K562 (cell line): ENCODE measurements at regions not wholly inside any gene's neighbourhood (a gene's known extent, or its start where the extent isn't known, plus 50 kb on each side); places are given as distances from the start of the nearest gene placed in this dataset.

Source experiments
- ATAC-seq: fragments of 200-7000 bp; cut with Tn5 transposase; 3 replicates; pipeline ENCODE4 v1.9.1; 2020; ENCODE audit warnings: moderate library complexity
- BruUV-seq: library from RNA; stranded (reverse); fragments of 400-500 nt; replicated peaks from 2 replicates; lab custom pipeline; 2021; lab: Mats Ljungman, UMichigan
- CTCF ChIA-PET: fragments of 300-600 bp; formaldehyde crosslinking; extraction: SDS; loops from one replicate; lab custom pipeline; 2021; ENCODE audit warnings: low intra/inter-chr PET ratio; lab: Yijun Ruan, JAX
- POLR2A ChIA-PET: fragments of 300-600, 350-650 bp; sonication (Branson Sonifier 250); formaldehyde crosslinking; extraction: SDS; loops from one replicate; lab custom pipeline; 2021; ENCODE audit warnings: antibody characterized with exemption, inconsistent platforms; lab: Yijun Ruan, JAX
- DNase-seq, 4 experiments: peaks; one replicate each; pipeline versions ENCODE4 v3.0.0 to v3.0.0-alpha.2; 2011 to 2018; ENCODE audit warnings: low spot score in 3 of 4, mixed read lengths in 3 of 4; ENCODE audit errors: extremely low read depth in 1 of 4
- FAIRE-seq: peaks from 2 replicates; lab custom pipeline; 2011; peaks lifted over from hg19 to GRCh38; lab: Jason Lieb, UNC
- H2AFZ ChIP-seq: 2 replicates; pipeline ENCODE4 v1.6.0; 2011; ENCODE audit warnings: low read depth, low read length, control low read depth, inconsistent platforms
- H3K27ac ChIP-seq: fragments of 200-600 bp; 3 replicates; pipeline ENCODE4 v1.8.0; 2011; ENCODE audit warnings: low read depth, mild to moderate bottlenecking, control low read depth, inconsistent platforms, low read length, moderate library complexity, mixed read lengths; ENCODE audit errors: extremely low read depth
- H3K27me3 ChIP-seq, 2 experiments: fragments of 300-600 bp in 1 of 2; 2 replicates in 1 of 2; 3 replicates in 1 of 2; pipeline versions ENCODE4 v1.6.0 to v1.8.0; 2011; ENCODE audit warnings: inconsistent platforms in 2 of 2, low read length in 2 of 2, mild to moderate bottlenecking in 1 of 2, mixed read lengths in 1 of 2, moderate library complexity in 1 of 2; ENCODE audit not compliant: control insufficient read depth in 2 of 2, insufficient read depth in 2 of 2
- H3K36me3 ChIP-seq: fragments of 300-600 bp; 3 replicates; pipeline ENCODE4 v1.8.0; 2011; ENCODE audit warnings: mild to moderate bottlenecking, low read length, inconsistent platforms; ENCODE audit not compliant: control insufficient read depth, insufficient read depth
- H3K4me1 ChIP-seq, 2 experiments: fragments of 200-600 bp in 1 of 2; replicated peaks in 1 of 2; 2 replicates in 1 of 2; 3 replicates in 1 of 2; pipeline versions ENCODE4 v1.5.1 to v1.8.0; 2011; ENCODE audit warnings: inconsistent platforms in 2 of 2, low read length in 2 of 2, mild to moderate bottlenecking in 1 of 2, mixed read lengths in 1 of 2, moderate library complexity in 1 of 2; ENCODE audit not compliant: control insufficient read depth in 2 of 2, insufficient read depth in 2 of 2
- H3K4me2 ChIP-seq: 2 replicates; pipeline ENCODE4 v1.6.1; 2011; ENCODE audit warnings: low read length, control low read depth, inconsistent platforms, mixed read lengths; ENCODE audit not compliant: insufficient read depth
- H3K4me3 ChIP-seq: fragments of 200-600 bp; sonication (generic), shearing (Covaris generic); 2 replicates; pipeline ENCODE4 v1.5.1; 2016; ENCODE audit warnings: control low read depth, inconsistent platforms
- H3K79me2 ChIP-seq: fragments of 200-600 bp; 3 replicates; pipeline ENCODE4 v1.8.0; 2011; ENCODE audit warnings: low read length, inconsistent platforms; ENCODE audit not compliant: control insufficient read depth, insufficient read depth
- H3K9ac ChIP-seq, 2 experiments: 2 replicates each; pipeline versions ENCODE4 v1.6.0 to v1.6.1; 2011; ENCODE audit warnings: low read depth in 2 of 2, low read length in 2 of 2, control low read depth in 1 of 2, inconsistent platforms in 1 of 2, mild to moderate bottlenecking in 1 of 2, mixed read lengths in 1 of 2; ENCODE audit not compliant: insufficient read depth in 1 of 2
- H3K9me1 ChIP-seq: one replicate; pipeline ENCODE4 v1.6.0; 2011; ENCODE audit warnings: inconsistent platforms, mild to moderate bottlenecking, low read length, moderate library complexity; ENCODE audit not compliant: control insufficient read depth, insufficient read depth
- H3K9me3 ChIP-seq: replicated peaks from 2 replicates; pipeline ENCODE4 v1.5.1; 2011; ENCODE audit warnings: low read depth, low read length, inconsistent platforms; ENCODE audit not compliant: control insufficient read depth, insufficient read depth
- H4K20me1 ChIP-seq: replicated peaks from 2 replicates; pipeline ENCODE4 v1.6.1; 2011; ENCODE audit warnings: low read length, inconsistent platforms, mixed read lengths; ENCODE audit not compliant: control insufficient read depth, insufficient read depth
- GTF2B ChIP-seq: IDR thresholded peaks from 2 replicates; pipeline ENCODE4 v1.6.1; 2011; ENCODE audit not compliant: insufficient read length; ENCODE audit errors: extremely low read depth
- POLR2B ChIP-seq: fragments of 450-650 bp; IDR thresholded peaks from 2 replicates; pipeline ENCODE4 v1.6.1; 2018; ENCODE audit warnings: low read depth; ENCODE audit not compliant: partially characterized antibody
- STAT5A ChIP-seq: IDR thresholded peaks from 2 replicates; pipeline ENCODE4 v1.6.1; 2012; ENCODE audit warnings: low read length, inconsistent platforms, borderline replicate concordance
- VEZF1 ChIP-seq: fragments of 200-800 bp; sonication (Bioruptor generic); IDR thresholded peaks from 2 replicates; pipeline ENCODE4 v1.6.1; 2017; ENCODE audit warnings: missing genetic modification characterization, missing compliant biosample characterization
- XRCC5 ChIP-seq: fragments of 200-400 bp; formaldehyde crosslinking; IDR thresholded peaks from 2 replicates; pipeline ENCODE4 v1.6.1; 2017; ENCODE audit warnings: low read depth, mild to moderate bottlenecking, low read length
- ZNF224 ChIP-seq: sonication (generic); formaldehyde crosslinking; IDR thresholded peaks from 2 replicates; pipeline ENCODE4 v1.8.0; 2022; ENCODE audit warnings: mild to moderate bottlenecking, missing genetic modification reagents
- WGBS: fragments of 100-300 bp; shearing (Covaris generic); methylation state at CpG from one replicate; pipeline ENCODE4 v1.1.6; 2016; ENCODE audit warnings: low coverage, mixed read lengths; ENCODE audit not compliant: insufficient coverage; ENCODE audit errors: missing lambda C conversion rate; 5-methylcytosine and 5-hydroxymethylcytosine counted together
- in situ Hi-C: fragments of 300-500 bp; cut with MboI; formaldehyde crosslinking; loops from 4 replicates; pipeline ENCODE4 v1.15.0; 2018; ENCODE audit warnings: inconsistent platforms, mixed read lengths
- intact Hi-C: fragments of 100-400 bp; cut with micrococcal nuclease; formaldehyde crosslinking; loops from 2 replicates; pipeline ENCODE4 v1.14.2; 2022
- TF ChIP-seq, protein P1 (sequence below), 3 experiments: fragments of 200-800 bp in 1 of 3; sonication (Bioruptor generic) in 1 of 3; sonication (generic) in 1 of 3; formaldehyde crosslinking in 1 of 3; IDR thresholded peaks; 2 replicates each; pipeline versions ENCODE4 v1.6.1 to v1.8.0; 2016 to 2022; ENCODE audit warnings: mild to moderate bottlenecking in 2 of 3, missing compliant biosample characterization in 2 of 3, missing genetic modification characterization in 2 of 3, missing genetic modification reagents in 1 of 3

DNA sequence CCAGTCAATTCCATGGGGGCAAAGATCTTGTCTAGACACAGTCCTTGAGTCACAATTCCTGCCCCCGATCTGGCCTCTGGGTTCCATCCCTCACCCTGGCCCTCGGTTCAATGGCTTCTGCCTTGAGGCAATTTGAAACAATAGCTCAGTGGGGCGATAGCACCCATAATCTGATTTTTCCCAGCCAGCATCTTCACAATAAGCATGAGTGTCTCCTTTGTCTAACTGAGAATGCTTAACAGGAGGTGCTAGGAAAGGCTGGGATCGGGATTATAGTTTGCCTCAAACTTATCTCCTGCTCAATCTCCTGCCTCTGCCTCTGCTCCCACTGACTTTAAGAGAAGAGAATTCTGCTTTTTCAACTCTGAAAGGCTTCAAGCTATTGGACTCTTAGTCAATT, 293.9 kb upstream of the PROX1 start:
- DNase-seq (no peak), ATAC-seq (no peak), FAIRE-seq (no peak)
- no peaks in the 10 kb centered on the region for H3K36me3 ChIP-seq
- no peaks in the 10 kb centered on the region for H3K27me3 ChIP-seq
- intact Hi-C loops = no loop called here
- H3K4me1 ChIP-seq = no peaks in the 10 kb centered on the region; a peak in 1 of 5 replicates
- H3K4me2 ChIP-seq = no peak overlapping the region
- H2AFZ ChIP-seq = no peak overlapping the region
- H4K20me1 ChIP-seq = no peaks in the 10 kb centered on the region
- ChIA-PET POLR2A (interaction anchor here (0.7 kb wide), 1 partner anchor 271 kb away, joined by 3 read pairs; no protein-coding TSS in a partner anchor), CTCF (no interaction called here)
- no peaks in the 10 kb centered on the region for H3K79me2 ChIP-seq
- TF ChIP-seq XRCC5 = no peak
- TF ChIP-seq STAT5A = no peak
- TF ChIP-seq, protein P1, sequence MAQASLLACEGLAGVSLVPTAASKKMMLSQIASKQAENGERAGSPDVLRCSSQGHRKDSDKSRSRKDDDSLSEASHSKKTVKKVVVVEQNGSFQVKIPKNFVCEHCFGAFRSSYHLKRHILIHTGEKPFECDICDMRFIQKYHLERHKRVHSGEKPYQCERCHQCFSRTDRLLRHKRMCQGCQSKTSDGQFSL (CRISPR knock-in tag; IDR thresholded peaks at IDR 0.05) = no peak
- TF ChIP-seq, protein P1 (tag; IDR thresholded peaks at IDR 0.05) = no peak
- TF ChIP-seq VEZF1 (CRISPR knock-in tag) = no peak
- no peak for TF ChIP-seq GTF2B
- no peak for TF ChIP-seq ZNF224 (CRISPR knock-in tag)
- no peak for TF ChIP-seq POLR2B
- H3K9me1 ChIP-seq = no peaks in the 10 kb centered on the region
- H3K27ac ChIP-seq = no peak overlapping the region
- no peak overlapping the region for H3K9ac ChIP-seq
- BruUV-seq = no TSS peak
- 4% methylated on average over 4 of the region's 4 CpGs for WGBS
- in situ Hi-C loops = no loop called here
- no peak overlapping the region for H3K4me3 ChIP-seq
- H3K9me3 ChIP-seq = no peaks in the 10 kb centered on the region
